HG02852 (cell line): ENCODE measurements at regions not wholly inside any gene's neighbourhood (a gene's known extent, or its start where the extent isn't known, plus 50 kb on each side); places are given as distances from the start of the nearest gene placed in this dataset.

Experiments used
- ATAC-seq: cut with Tn5 transposase; IDR thresholded peaks from one replicate; pipeline ENCODE4 v1.9.1; 2021; ENCODE audit warnings: mild to moderate bottlenecking, moderate library complexity; ENCODE audit not compliant: unreplicated experiment

DNA sequence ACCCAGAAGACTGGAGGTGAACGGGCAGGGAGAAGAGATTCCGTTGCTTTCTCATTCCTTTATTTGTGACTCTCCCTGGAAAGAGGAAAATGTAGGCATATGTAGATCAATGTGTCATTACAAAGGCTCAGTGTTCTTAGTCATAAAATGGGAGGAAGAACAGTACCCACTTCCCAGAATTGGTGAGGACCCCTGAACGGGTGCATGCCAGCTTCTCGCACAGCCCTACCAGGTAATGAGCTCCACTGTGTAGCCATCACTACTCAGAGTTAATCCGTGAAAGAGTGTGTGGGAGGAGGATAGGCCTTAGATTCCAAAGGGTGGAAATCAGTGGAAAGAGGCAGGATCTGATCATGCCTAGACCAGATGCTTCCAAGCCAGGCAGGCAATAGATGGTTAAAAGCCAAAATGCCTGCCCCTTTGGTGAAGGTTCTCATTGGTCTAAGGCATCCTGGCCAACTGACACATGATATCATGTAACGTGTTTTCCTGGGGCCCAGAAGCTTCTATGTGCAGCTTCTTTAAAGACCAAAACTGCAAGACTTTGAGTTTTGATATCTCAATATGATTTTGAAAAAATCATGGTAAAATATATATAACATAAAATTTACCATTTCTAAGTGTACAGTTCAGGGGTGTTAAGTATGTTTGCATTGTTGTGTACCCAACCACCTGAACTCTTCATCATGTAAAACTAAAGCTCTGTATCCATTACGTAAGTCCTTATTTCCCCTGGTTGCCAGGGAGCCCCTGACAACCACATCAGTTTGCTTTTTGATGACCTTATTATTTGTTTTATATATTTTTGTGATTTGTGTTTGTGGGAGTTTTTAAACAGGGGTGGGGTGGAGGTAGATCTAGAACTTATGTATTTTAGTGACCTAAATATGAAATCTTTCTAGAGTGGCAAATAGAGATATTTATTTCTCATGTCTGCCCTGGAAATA is 402.2 kb upstream of the CFAP20DC start:
- ATAC-seq = no peak

DNA sequence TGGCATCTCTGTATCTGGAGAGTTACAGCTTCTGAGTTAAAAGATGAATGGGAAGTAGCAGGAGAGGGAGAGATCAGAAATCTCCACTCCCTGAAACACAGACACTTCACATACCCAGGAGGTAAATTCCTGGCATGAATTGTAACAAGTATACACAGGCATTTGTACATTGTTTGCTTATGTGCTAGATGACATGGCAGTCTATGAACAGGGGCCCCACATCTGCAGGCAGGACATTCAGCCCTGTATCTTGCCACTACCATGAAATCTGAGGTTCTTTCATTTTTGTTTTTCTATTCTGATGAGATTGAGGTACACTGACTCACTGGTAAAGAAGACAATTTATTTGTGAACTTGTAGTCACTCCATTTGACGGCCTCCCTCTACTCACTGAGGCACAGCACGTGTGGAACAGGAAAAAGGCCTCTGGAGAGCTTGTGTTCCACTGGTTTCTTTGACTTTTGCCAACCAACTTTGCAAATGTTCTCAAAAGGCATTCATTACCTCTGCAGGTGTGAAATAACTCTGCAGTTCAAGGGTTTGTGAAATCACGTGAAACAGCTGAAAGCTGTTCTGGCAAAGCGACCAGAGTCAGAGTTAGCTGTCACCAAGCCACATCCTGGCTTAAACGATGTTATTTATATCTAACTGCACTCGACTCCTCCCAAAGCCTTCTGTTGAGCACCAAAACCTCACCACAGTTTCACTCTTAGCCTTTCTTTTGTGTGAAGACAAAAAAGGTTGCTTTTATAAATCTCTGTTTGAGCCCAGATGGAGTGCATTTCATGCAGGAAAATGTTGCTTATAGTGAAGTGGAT is 401.3 kb upstream of the CFAP20DC start:
- peak; percentile 98 for ATAC-seq

DNA sequence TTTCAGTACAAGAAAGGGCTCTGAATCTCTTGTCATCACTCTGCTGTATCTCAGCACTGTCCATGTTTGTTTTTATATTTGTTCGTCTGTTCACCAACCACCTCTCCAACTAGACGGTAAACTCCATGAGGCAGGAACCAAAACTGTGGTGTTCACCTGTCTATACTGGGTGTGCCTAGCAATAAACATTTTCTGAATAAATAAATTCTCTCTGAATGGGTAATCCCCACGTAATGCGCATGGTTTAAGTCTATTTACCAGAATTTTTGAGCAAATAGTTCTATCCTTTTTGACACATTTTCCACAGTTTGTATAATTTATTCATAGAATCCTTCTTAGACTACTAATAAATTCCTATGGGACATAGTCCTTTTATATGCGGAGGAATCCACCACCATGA is 400.6 kb upstream of the CFAP20DC start:
- ATAC-seq = no peak

DNA sequence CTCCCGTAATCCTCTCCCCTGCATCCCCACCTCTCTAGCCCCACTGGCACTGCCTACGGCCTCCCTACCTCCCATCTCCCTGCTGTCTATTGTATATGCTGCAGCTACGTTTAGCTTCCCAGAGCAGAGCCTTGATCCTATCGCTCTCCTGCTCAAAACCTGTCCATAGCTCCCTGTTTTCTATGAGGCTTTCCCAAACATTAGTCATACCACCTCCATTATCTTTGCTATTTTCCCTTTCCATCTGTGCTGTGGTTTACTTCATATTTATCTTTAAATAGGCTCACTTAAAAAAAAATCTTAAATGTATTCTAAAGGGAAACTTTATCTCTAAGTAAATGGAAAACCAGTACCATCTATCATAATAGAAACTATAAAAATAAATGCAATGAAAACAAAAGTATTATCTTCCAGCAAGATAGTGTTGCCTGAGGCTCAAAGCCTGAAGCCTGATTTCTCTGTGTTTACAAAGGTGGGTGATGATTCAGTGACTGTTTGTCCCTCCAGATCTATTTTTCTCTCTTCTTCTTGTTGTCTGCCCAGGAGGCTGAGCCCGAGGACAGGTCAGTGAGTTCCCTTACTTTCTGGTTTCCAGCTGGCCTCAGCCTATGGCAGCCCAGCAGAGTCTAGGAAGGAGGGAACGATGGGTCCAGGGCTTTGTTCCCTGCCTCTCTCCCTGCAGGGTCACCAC is 397.1 kb upstream of the CFAP20DC start:
- no peak for ATAC-seq

DNA sequence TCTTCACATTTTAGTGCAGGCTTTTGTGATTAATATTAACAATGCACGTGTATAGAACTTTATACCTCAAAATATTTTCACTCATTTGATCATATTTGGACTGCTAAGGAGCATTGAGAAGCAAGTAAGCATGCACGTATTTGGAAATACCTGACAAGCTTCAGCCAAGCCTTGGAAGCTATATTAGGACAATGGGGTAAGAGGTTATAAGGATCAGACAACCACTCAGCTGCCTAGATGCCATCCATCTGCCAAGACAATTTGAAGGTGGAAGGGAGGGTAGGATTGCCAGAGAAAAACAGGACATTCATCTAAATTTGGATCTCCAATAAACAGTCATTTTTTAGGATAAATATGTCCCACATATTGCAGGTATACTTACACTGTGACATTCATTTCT is 394.9 kb upstream of the CFAP20DC start:
- ATAC-seq = no peak

DNA sequence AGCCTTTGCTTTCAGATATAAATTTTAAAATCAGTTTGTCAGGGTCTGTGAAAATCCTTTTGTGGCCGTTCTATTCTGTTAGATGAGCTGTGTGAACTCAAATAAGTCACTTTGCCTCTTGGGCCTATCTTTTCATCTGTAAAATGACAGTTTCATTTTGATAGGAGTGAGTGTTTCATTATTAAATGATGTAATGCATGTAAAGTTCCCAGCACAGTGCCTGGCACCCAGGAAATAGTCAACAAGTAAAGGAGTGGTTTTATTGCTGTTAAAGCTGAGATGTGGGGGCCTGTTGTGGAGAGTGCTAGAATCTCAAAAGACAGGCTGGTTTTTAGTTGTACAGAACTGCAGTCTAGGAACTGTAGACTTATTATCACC is 394.5 kb upstream of the CFAP20DC start:
- no peak for ATAC-seq

DNA sequence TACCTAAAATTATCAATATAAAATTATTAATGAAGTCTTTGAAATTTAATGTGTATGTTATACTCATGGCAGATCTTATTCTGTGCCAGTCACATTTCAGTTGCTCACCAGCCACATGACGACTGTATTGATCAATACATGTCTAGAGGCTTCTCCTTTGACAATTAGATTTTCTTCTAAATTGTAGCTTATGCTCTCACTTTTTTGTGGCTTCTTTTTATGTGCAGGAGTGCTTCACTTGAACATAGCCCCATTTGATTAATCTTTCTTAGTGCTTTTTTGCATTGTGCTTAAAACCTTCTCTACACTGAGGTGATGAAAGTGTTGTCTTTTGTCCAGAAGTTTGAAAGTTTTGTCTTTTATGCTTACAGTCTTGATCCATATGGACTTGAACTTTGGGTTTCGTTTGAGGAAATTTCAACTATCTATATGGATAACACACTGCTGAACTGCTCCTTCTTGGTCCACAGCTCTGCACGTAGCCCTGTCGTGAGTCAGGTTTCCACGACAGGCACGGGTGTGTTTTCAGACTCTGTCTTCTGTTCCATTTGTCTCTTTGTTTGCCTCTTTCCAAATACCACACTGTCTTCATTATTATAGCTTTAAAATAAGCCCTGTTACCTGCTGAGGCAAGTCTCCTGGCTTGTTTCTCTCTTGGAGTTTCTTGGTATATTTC is 393.9 kb upstream of the CFAP20DC start:
- no peak for ATAC-seq

DNA sequence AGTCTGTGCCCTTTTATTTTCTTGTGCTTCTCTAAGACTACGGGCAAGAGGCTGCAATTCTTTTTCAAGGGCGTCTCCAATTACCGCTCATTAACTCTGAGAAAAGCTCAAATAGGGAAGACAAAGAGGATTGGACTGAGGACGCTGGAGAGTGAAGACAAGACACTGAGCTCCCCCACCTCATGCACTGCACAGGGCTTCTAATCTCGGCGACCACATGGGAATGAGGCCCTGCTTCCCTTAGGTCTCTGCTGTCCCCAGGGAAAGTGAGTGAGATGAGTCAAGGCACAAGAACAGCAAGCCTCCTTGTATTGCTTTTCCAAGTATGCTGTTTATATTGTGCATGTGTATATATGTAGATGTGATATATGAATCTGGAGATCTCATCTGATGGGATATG is 392.2 kb upstream of the CFAP20DC start:
- no peak for ATAC-seq

DNA sequence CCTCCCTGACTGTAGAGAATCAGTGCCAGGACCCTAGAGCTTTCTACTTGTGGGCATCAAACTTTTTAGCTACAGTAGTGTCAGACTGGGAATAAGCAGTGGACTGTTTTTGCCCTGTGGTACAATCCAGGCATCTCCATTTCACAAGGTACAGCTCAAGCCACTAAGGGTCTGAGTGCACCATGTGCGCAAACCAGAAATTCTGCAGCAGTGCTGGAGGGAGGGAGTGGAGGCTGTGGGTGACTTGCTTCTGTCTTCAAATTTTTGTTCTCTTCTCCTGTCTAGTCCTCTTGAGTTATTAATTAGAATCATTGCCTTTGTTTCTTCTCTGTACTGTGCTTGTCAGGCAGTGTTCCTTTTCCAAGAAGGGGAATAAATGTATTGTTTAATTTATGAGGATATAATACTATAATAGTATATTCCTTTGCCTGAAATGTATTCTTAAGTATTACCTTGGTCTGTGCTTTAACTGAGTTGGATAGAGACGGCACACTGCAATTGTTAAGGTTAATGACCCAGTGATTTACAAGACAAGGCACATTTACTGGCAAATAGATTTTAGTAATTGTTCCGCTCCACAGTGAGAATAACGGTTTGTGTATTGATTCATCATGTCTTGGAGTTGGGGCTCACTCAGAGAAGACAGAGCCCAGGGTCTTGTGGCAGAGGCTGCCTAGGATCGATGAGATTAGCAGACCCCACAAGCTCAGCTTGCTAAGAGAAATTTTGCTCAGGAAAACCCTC is 390.6 kb upstream of the CFAP20DC start:
- ATAC-seq = no peak

DNA sequence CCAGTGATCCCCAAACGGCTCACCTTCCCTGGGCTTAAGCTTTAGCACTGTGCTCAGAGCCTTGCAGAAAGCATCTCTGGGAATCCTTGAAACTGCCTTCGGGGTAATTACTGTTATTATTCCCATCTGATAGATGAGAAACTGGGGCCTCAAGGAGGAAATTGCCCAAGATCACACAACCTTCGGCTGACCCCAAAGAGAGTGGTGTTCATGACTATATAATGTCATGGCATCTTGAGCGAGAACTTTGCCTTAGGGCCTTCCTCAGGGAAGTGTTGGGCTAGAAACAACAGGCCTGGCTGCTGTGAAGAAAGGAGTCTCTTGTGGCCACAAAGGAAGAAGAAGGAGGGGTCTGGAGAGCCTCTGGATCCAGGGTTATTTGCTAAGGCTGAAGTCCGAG is 388.7 kb upstream of the CFAP20DC start:
- no peak for ATAC-seq

DNA sequence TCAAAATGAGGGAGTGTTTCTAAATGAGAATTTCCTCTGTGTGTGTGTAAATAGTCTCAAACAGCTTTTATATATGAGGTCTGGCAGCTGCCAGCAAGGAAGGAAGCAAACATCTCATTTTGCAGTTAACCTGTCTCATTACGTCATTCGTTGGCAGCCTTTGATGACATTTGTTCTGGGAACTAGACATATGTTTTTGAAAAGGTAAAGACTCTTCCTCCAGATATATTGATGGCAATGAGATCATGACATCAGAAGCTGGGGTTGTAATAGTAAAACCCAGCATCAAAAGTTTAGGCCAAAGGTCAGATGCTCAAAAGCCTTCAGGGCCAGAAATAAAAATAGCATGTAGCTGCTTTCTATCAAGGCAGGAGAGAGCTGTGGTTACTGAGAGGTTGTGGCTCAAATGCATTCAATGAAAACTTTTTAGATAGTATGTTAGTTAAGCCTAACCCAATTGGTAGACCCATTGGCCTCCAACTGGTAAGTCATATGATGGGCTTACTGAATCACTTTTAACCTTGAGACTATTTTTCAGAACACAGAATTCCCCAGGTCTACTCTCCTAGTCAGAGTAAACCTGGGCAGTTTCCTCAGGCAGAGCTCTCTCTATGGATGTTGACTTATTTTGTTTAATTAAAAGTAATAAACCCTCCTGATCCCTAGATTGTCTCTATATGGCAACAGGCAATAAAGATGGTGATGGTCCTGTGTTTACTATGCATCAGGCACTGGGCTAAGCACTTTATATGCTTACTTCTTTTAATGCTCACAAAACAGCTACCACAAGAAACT is 386.5 kb upstream of the CFAP20DC start:
- ATAC-seq = no peak

DNA sequence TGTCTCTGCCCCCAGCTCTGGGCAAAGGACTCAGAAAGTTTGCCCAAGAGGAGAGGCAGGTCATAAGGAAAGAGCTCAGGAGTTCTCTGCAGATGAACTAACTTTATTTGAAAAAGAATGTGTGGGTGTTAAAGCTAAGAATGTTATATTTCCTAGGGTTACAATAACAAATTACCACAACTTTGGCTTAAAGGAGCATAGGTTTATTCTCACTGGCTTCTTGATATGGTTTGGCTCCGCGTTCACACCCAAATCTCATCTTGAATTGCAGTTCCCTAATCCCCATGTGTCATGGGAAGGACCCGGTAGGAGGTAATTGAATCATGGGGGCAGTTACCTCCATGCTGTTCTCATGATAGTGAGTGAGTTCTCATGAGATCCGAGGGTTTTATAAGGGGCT is 383.7 kb upstream of the CFAP20DC start:
- ATAC-seq = no peak

DNA sequence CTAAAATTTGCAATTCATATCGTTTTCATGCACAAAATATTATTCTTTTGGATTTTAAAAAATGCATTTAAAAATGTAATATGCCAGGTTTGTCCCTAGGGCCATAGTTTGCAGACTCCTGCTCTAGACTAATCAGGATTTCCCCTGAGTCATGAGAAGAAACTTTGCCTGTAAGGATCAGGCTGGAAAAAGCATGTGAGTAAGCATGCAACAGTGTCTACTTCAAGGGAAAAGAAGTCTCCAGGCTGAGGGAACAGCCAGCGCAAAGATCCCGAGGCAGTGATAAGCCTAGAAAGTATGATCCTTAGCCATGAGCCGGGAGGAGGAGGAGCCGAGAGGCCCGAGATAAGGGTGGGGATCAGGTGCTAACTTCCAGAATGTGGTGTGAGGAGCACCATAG is 382.8 kb upstream of the CFAP20DC start:
- ATAC-seq = no peak

DNA sequence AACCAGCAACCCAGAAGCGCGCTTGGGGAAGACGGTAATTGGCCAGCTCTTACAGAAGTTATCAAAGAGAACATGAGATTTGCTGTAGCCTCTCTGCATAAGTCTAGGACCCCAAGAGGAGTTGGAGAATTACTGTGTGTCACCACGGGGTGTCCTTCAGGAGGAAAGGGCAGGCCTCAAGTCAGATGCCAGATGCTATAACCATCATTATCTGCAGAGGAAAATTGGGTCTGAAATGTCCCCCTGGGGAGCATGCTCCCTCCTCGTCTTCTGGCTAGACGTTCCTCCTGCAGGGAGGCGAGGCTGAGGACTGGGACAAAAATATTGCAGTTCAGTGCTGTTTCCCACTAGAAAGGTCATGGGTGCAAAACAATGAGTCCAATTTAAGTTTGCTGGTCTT is 380.5 kb upstream of the CFAP20DC start:
- ATAC-seq = no peak

DNA sequence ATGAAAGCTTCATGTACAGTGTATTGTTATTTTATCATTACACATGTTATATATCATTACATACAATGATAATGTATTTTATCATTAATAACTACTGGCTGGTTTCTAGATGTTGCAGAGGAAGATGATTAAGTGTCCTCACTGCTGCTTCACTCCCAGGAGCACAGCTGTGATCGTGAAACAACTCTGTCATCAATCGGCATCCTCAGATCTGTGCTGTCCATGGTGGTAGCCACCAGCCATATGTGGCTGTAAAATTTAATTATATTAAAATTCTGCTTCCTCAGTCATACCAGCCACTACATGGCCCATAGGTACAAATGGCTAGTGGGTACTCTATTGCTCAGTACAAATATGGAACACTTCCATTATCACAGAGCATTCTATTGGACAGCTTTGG is 379.4 kb upstream of the CFAP20DC start:
- ATAC-seq = no peak

DNA sequence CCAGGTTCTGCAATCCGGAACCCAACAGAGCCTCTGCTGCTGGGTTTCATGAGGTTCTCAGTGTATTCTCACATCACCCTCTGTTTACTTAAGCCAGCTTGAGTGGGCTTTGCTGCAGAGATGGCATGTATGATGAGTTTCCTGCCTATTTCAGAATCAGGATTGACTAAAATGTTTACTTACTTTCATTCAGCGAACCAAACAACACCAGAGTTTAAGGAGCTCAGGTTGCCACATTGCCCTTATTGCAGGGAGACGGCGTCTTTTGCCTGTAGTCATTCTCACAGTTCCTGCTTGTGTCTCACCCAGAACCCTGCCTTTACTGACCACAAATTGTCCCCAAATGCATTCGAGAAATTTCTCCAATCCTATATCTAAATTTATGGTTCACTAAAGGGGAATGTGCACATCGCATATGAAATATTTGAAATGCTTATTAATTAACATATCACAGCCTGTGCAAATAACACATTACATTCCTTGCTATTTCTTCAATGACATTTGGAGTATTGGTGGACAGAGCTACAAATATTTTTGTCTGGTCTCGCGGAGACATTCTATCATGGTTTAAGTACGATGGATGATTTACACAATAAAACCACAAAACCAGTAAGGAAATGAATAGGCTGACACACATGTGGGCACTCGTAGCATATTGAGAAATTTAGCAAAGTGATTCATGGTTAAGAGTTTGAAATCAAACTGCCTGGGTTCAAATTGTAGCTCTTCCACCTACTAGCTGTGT is 377.2 kb upstream of the CFAP20DC start:
- no peak for ATAC-seq

DNA sequence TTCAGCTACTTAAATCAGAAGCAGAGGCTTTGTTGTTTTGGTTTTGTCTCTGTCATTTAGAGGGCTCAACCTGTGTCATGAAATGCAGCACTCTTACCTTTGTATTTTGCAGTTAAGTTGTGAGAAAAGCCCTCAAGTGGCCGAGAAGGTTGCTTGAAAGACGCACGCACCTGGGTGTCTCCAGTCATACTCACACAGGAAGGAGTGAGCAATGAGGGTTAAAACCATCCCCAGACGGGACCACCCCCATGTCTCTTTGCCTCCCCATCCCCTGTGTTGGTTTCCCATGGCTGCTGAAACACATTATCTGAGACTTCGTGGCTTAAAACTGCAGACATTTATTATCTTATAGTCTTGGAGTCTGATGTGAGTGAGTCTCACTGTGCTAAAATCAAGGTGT is 376.1 kb upstream of the CFAP20DC start:
- peak; percentile 49 for ATAC-seq

DNA sequence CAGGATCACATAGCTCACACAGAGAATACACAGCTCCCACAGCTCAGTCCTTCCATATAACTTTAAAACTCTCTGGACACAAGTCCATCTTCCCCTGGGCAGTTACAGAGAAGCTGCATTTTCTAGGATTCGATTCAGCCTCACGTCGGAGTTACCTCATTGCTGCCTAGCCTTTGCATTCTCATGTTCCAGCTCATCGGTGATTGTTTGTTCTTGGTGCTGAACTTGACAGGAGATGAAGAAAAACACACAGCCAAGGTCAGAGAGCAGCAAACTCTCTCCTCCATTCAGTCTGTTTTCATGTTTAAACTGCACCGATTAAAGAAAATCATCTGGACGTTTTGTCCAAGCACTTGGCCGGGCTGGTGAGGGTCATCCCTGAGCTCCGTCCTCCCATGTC is 375.5 kb upstream of the CFAP20DC start:
- no peak for ATAC-seq
